ENCODE measurements at regions not wholly inside any gene's neighbourhood (a gene's known extent, or its start where the extent isn't known, plus 50 kb on each side); places are given as distances from the start of the nearest gene placed in this dataset.

DNA sequence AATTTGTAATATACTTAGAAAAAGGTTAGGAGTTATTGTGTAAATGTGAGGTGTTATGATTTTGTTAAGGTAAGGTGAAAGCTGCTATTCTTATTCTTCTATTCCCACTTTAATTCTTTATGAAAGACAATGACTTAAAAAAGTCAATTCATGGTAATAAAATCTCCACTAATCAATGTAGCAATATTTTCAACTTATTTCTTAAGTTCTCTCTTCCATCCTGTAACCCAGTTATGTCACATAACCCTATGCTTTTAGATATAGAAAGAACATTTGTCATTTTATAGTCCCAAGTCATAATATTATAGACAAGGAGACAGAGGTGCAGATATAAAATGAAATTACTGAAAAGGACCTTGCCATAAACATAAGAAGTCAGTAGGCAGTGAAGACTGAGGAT lies 157.9 kb upstream of the SLC7A11 start:
- no peak for DNase-seq (ENCODE audit: low spot score in 2 of 2)
- Histone ChIP-seq H3K27ac (no peak overlapping the region), H3K4me3 (no peak overlapping the region), H3K27me3 (no peaks in the 10 kb centered on the region), H3K36me3 (no peaks in the 10 kb centered on the region), H3K4me1 (no peaks in the 10 kb centered on the region), H3K9me3 (no peaks in the 10 kb centered on the region)
- intact Hi-C loops (cut with DNase I; ENCODE audit: low total_unique reads): no loop called here
- TF ChIP-seq POLR2AphosphoS5 (IDR thresholded peaks at IDR 0.05) (no peak), POLR2A (IDR thresholded peaks at IDR 0.05) (no peak)
- TF ChIP-seq, protein P1, sequence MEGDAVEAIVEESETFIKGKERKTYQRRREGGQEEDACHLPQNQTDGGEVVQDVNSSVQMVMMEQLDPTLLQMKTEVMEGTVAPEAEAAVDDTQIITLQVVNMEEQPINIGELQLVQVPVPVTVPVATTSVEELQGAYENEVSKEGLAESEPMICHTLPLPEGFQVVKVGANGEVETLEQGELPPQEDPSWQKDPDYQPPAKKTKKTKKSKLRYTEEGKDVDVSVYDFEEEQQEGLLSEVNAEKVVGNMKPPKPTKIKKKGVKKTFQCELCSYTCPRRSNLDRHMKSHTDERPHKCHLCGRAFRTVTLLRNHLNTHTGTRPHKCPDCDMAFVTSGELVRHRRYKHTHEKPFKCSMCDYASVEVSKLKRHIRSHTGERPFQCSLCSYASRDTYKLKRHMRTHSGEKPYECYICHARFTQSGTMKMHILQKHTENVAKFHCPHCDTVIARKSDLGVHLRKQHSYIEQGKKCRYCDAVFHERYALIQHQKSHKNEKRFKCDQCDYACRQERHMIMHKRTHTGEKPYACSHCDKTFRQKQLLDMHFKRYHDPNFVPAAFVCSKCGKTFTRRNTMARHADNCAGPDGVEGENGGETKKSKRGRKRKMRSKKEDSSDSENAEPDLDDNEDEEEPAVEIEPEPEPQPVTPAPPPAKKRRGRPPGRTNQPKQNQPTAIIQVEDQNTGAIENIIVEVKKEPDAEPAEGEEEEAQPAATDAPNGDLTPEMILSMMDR (IDR thresholded peaks at IDR 0.05): no peak

- intact Hi-C loops (cut with DNase I; ENCODE audit: low total_unique reads): no loop called here
- DNase-seq (ENCODE audit: low spot score in 2 of 2): no peak
- H3K4me3 ChIP-seq: no peak overlapping the region
- H3K4me1 ChIP-seq: no peaks in the 10 kb centered on the region
- no peak overlapping the region for H3K27ac ChIP-seq
- H3K27me3 ChIP-seq: no peaks in the 10 kb centered on the region
- no peaks in the 10 kb centered on the region for H3K36me3 ChIP-seq
- TF ChIP-seq POLR2AphosphoS5 (IDR thresholded peaks at IDR 0.05): no peak
- TF ChIP-seq POLR2A (IDR thresholded peaks at IDR 0.05): no peak
- TF ChIP-seq, protein P1 (IDR thresholded peaks at IDR 0.05): no peak
- no peaks in the 10 kb centered on the region for H3K9me3 ChIP-seq
Observed at GRCh38 chr4:138399081-138399480, 156.9 kb upstream of the SLC7A11 start.

- TF ChIP-seq, protein P1 (IDR thresholded peaks at IDR 0.05): no peak
- TF ChIP-seq POLR2AphosphoS5 (IDR thresholded peaks at IDR 0.05) (no peak), POLR2A (IDR thresholded peaks at IDR 0.05) (no peak)
Observed at GRCh38 chr4:138398322-138398721, 156.2 kb upstream of the SLC7A11 start.

DNA sequence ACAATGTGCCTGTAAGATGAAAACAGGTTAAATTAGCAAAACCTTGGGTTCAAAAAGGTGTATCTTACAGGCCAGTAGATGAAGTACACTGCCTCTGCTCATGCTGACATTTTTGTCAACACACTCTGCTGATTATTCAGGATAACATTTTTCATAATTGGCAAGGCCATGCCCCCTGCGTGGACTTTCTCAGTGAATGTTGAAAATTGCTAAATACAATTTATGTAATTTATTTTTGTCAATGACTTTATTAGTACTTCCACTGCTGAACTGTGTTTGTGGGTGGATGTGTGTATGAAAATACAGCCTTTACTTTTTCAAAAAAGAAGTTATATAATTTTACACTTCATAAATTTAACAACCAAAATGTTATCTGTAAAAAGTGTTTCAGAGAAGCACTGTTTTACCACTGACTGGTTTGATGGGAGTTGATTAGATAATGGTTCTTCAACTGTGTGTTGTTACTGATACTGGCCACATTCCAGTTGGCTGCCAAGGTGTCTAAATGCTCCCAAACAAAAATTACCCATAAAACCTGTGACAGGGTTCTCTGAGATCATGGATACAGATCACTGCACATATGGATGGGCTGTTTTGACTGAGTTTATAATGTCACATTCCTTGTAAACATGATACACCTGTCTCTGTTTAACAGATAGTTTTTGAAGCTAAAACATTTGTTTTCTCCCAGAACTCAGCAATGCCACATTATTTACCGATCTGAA lies 151.9 kb upstream of the SLC7A11 start:
- Histone ChIP-seq H3K4me1 (no peaks in the 10 kb centered on the region), H3K36me3 (no peaks in the 10 kb centered on the region), H3K9me3 (no peaks in the 10 kb centered on the region), H3K27me3 (no peaks in the 10 kb centered on the region), H3K4me3 (no peak overlapping the region), H3K27ac (no peak overlapping the region)
- intact Hi-C loops (cut with DNase I; ENCODE audit: low total_unique reads): no loop called here
- no peak for TF ChIP-seq POLR2AphosphoS5 (IDR thresholded peaks at IDR 0.05)
- TF ChIP-seq, protein P1 (IDR thresholded peaks at IDR 0.05): no peak
- no peak for TF ChIP-seq POLR2A (IDR thresholded peaks at IDR 0.05)
- DNase-seq (ENCODE audit: low spot score in 2 of 2): no peak

More at GRCh38 chr4:138398322-138398721, 156.2 kb upstream of the SLC7A11 start:
- Histone ChIP-seq H3K4me1 (no peaks in the 10 kb centered on the region), H3K4me3 (no peak overlapping the region), H3K36me3 (no peaks in the 10 kb centered on the region), H3K27me3 (no peaks in the 10 kb centered on the region), H3K27ac (no peak overlapping the region), H3K9me3 (no peaks in the 10 kb centered on the region)
- intact Hi-C loops (cut with DNase I; ENCODE audit: low total_unique reads): no loop called here
- DNase-seq (ENCODE audit: low spot score in 2 of 2): no peak

GRCh38 chr4:138392751-138393308 lies 150.7 kb upstream of the SLC7A11 start:
- intact Hi-C loops (cut with DNase I; ENCODE audit: low total_unique reads): no loop called here
- no peaks in the 10 kb centered on the region for H3K4me1 ChIP-seq
- H3K4me3 ChIP-seq: no peak overlapping the region
- DNase-seq (ENCODE audit: low spot score in 2 of 2): no peak
- H3K27me3 ChIP-seq: no peaks in the 10 kb centered on the region
- TF ChIP-seq POLR2AphosphoS5 (IDR thresholded peaks at IDR 0.05) (no peak), POLR2A (IDR thresholded peaks at IDR 0.05) (no peak)
- TF ChIP-seq, protein P1 (IDR thresholded peaks at IDR 0.05): no peak
- H3K36me3 ChIP-seq: no peaks in the 10 kb centered on the region
- no peaks in the 10 kb centered on the region for H3K9me3 ChIP-seq
- H3K27ac ChIP-seq: no peak overlapping the region
